NB4 (cell line): ENCODE measurements at regions not wholly inside any gene's neighbourhood (a gene's known extent, or its start where the extent isn't known, plus 50 kb on each side); places are given as distances from the start of the nearest gene placed in this dataset.

Experiments used
- DNase-seq: peaks from one replicate; pipeline ENCODE4 v3.0.0; 2010; ENCODE audit warnings: low read depth
- H3K4me3 ChIP-seq: one replicate; pipeline ENCODE4 v1.5.1; 2011; ENCODE audit warnings: mild to moderate bottlenecking, low read depth, low read length, moderate library complexity
- CTCF ChIP-seq: IDR thresholded peaks from one replicate; pipeline ENCODE4 v1.5.1; 2012; ENCODE audit warnings: low read depth, low read length
- MAX ChIP-seq: IDR thresholded peaks from 2 replicates; pipeline ENCODE4 v1.6.1; 2011; ENCODE audit warnings: low read depth, low read length
- MYC ChIP-seq: IDR thresholded peaks from 2 replicates; pipeline ENCODE4 v1.6.1; 2011; ENCODE audit warnings: low read depth, low read length
- POLR2A ChIP-seq: IDR thresholded peaks from 2 replicates; pipeline ENCODE4 v1.6.1; 2011; ENCODE audit warnings: mild to moderate bottlenecking; ENCODE audit not compliant: insufficient read length; ENCODE audit errors: extremely low read depth

GRCh38 chr7:130950741-130951140 is 216.7 kb upstream of the KLF14 start:
- H3K4me3 ChIP-seq, result no peak overlapping the region
- no peak for DNase-seq
- TF ChIP-seq MAX (no peak), MYC (no peak)

GRCh38 chr7:130951303-130951975 is 217.4 kb upstream of the KLF14 start:
- TF ChIP-seq POLR2A (no peak), CTCF (no peak), MYC (no peak), MAX (no peak)
- DNase-seq, result no peak
- no peak overlapping the region for H3K4me3 ChIP-seq

GRCh38 chr7:130951976-130952876 is 218.2 kb upstream of the KLF14 start:
- no peak overlapping the region for H3K4me3 ChIP-seq
- DNase-seq, result no peak
- TF ChIP-seq POLR2A (no peak), MAX (no peak), CTCF (no peak), MYC (no peak)

- no peak for DNase-seq
- H3K4me3 ChIP-seq, result no peak overlapping the region
Measured at GRCh38 chr7:130953196-130953595, 219.2 kb upstream of the KLF14 start.

GRCh38 chr7:130954918-130955564 is 221.0 kb upstream of the KLF14 start:
- no peak for TF ChIP-seq MAX
- no peak for TF ChIP-seq MYC
- no peak for TF ChIP-seq POLR2A
- TF ChIP-seq CTCF, result no peak
- no peak for DNase-seq
- no peak overlapping the region for H3K4me3 ChIP-seq

More at GRCh38 chr7:130953196-130953595, 219.2 kb upstream of the KLF14 start:
- TF ChIP-seq POLR2A (no peak), MYC (no peak), MAX (no peak), CTCF (no peak)
